Retinal pigment epithelial cell (primary cell): ENCODE measurements at regions not wholly inside any gene's neighbourhood (a gene's known extent, or its start where the extent isn't known, plus 50 kb on each side); places are given as distances from the start of the nearest gene placed in this dataset.

Source experiments
- DNase-seq: peaks from one replicate; pipeline ENCODE4 v3.0.0-alpha.2; 2010; ENCODE audit warnings: low read depth
- H3K4me3 ChIP-seq: 2 replicates; pipeline ENCODE4 v1.5.1; 2011; ENCODE audit warnings: mild to moderate bottlenecking, low read length, control low read depth, moderate library complexity
- CTCF ChIP-seq: conservative IDR thresholded peaks from 2 replicates; pipeline ENCODE4 v1.5.1; 2011; ENCODE audit warnings: low read depth, low read length, control low read depth, inconsistent platforms

- no peak for DNase-seq
- TF ChIP-seq CTCF, result no peak
- no peak overlapping the region for H3K4me3 ChIP-seq
Observed at GRCh38 chr4:102411408-102411807, 66.1 kb upstream of the SLC39A8 start.

GRCh38 chr4:102416765-102417164 lies 71.5 kb upstream of the SLC39A8 start:
- no peak for TF ChIP-seq CTCF
- no peak for DNase-seq
- H3K4me3 ChIP-seq, result no peak overlapping the region

- DNase-seq, result no peak
- H3K4me3 ChIP-seq, result no peak overlapping the region
- peak; percentile 20 for TF ChIP-seq CTCF
Observed at GRCh38 chr4:102420563-102421398, 75.5 kb upstream of the SLC39A8 start.

DNA sequence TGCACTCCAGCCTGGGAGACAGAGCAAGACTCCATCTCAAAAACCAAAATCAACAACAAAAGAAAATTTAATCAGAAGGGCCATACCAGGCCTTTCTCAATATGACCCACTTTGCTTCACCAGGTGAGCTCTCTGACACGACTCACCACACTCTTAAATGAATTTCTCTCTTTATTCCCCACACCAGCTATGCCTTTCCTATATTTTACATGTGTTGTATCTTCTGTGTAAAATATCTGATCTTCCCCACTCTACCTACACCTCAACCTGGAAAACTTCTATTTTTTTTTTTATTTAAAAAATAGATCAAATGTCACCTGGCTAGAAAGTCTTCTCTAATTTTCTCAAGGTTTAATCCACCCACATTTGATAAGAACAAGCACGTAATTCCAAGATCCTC lies 77.6 kb upstream of the SLC39A8 start:
- TF ChIP-seq CTCF, result no peak
- no peak overlapping the region for H3K4me3 ChIP-seq
- DNase-seq, result no peak

DNA sequence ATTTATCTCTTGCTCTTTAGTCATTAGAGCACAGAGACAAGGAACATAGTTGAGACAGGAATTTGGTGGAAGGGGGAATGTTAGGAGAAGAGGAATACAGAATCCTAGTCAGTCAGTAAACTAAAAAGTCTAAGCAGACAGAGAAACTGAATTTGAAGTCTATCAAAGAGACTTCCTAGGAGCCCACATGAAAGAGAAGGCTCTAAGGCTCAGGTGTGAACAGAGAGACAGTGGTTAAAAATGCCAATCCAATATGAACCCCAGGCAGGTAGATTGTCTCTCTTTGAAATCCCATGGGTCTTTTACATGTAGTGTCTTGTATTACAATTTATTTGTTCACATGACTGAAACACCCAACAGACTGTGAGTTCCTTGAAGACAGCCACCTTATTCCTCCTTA lies 77.8 kb upstream of the NFKB1 start:
- H3K4me3 ChIP-seq, result no peak overlapping the region
- no peak for TF ChIP-seq CTCF
- DNase-seq, result no peak

DNA sequence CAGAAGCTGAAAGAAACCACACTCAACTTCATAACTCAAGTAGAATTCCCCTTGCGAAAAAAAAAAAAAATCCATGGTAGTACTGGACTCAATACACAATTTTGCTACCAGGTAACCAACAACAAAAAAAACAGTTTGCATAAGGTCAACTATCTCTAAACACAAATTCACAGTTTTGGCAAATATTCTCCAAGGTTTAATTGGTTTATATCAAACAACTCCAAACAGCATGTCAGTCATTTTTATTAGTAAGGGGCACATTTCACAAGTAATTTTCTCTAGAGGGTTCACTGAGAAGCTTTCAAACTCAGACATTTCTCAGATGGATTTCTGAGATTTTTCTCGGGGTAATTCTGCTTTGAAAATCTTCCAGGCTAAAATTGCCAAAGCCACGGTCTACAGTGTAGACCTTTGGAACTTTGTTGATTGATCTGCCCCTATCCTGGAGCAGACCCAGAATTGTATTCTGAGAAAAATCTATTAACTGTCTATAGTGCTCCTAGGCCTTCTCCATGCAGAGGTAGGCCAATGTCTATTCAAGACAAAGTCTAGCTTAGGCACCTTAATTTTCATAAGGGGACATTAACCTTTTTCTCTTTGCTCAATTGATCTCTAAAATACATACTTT lies 73.7 kb upstream of the NFKB1 start:
- no peak overlapping the region for H3K4me3 ChIP-seq
- no peak for TF ChIP-seq CTCF
- DNase-seq, result no peak

GRCh38 chr4:102428122-102428521 lies 73.0 kb upstream of the NFKB1 start:
- no peak overlapping the region for H3K4me3 ChIP-seq
- TF ChIP-seq CTCF, result no peak
- DNase-seq, result no peak
